ENCODE measurements at regions not wholly inside any gene's neighbourhood (a gene's known extent, or its start where the extent isn't known, plus 50 kb on each side); places are given as distances from the start of the nearest gene placed in this dataset.

GRCh38 chr6:54440549-54440948 is 132.3 kb downstream of the TINAG start:
- no peak overlapping the region for H3K4me3 ChIP-seq (ENCODE audit: low read depth, low read length)
- no peak for TF ChIP-seq CTCF (IDR thresholded peaks at IDR 0.05; ENCODE audit: borderline replicate concordance, insufficient read depth, low read depth, low read length)

- no peak for TF ChIP-seq CTCF (IDR thresholded peaks at IDR 0.05; ENCODE audit: borderline replicate concordance, insufficient read depth, low read depth, low read length)
- no peak overlapping the region for H3K4me3 ChIP-seq (ENCODE audit: low read depth, low read length)
These were observed 132.8 kb downstream of the TINAG start for GRCh38 chr6:54441020-54441419.

- no peak overlapping the region for H3K4me3 ChIP-seq (ENCODE audit: low read depth, low read length)
- TF ChIP-seq CTCF (IDR thresholded peaks at IDR 0.05; ENCODE audit: borderline replicate concordance, insufficient read depth, low read depth, low read length), result no peak
These were observed 133.5 kb downstream of the TINAG start for GRCh38 chr6:54441687-54442248.

GRCh38 chr6:54445207-54445606 is 137.0 kb downstream of the TINAG start:
- no peak for TF ChIP-seq CTCF (IDR thresholded peaks at IDR 0.05; ENCODE audit: borderline replicate concordance, insufficient read depth, low read depth, low read length)
- H3K4me3 ChIP-seq (ENCODE audit: low read depth, low read length), result no peak overlapping the region

GRCh38 chr6:54448617-54449016 is 140.4 kb downstream of the TINAG start:
- no peak overlapping the region for H3K4me3 ChIP-seq (ENCODE audit: low read depth, low read length)
- TF ChIP-seq CTCF (IDR thresholded peaks at IDR 0.05; ENCODE audit: borderline replicate concordance, insufficient read depth, low read depth, low read length), result no peak

- no peak for TF ChIP-seq CTCF (IDR thresholded peaks at IDR 0.05; ENCODE audit: borderline replicate concordance, insufficient read depth, low read depth, low read length)
- no peak overlapping the region for H3K4me3 ChIP-seq (ENCODE audit: low read depth, low read length)
These were observed 143.3 kb downstream of the TINAG start for GRCh38 chr6:54451516-54451915.

- no peak overlapping the region for H3K4me3 ChIP-seq (ENCODE audit: low read depth, low read length)
- TF ChIP-seq CTCF (IDR thresholded peaks at IDR 0.05; ENCODE audit: borderline replicate concordance, insufficient read depth, low read depth, low read length), result no peak
These were observed 155.2 kb downstream of the TINAG start for GRCh38 chr6:54463354-54464024.

Data from GM12875 (cell line).